GM12878 (cell line): ENCODE measurements at regions not wholly inside any gene's neighbourhood (a gene's known extent, or its start where the extent isn't known, plus 50 kb on each side); places are given as distances from the start of the nearest gene placed in this dataset.

Experiments
- ATAC-seq: fragments of 200-7000 bp; cut with Tn5 transposase; 3 replicates; pipeline ENCODE4 v1.9.1; 2020; ENCODE audit warnings: mild to moderate bottlenecking, moderate library complexity
- BruUV-seq: library from RNA; stranded (reverse); fragments of 400-500 nt; replicated peaks from 2 replicates; lab custom pipeline; 2021; lab: Mats Ljungman, UMichigan
- CTCF ChIA-PET: fragments of 300-600 bp; sonication (Branson Sonifier 250); formaldehyde crosslinking; extraction: SDS; loops from one replicate; lab custom pipeline; 2021; ENCODE audit warnings: inconsistent platforms; lab: Yijun Ruan, JAX
- POLR2A ChIA-PET: fragments of 350-600 bp; formaldehyde crosslinking; extraction: SDS; loops from one replicate; lab custom pipeline; 2021; ENCODE audit warnings: inconsistent platforms; lab: Charles Lee
- RAD21 ChIA-PET: fragments of 300-600 bp; sonication (Branson Sonifier 250); formaldehyde crosslinking; loops from one replicate; lab custom pipeline; 2023; ENCODE audit warnings: antibody characterized with exemption; ENCODE audit not compliant: unreplicated experiment; lab: Charles Lee
- SMC1A ChIA-PET: fragments of 300-600 bp; sonication (Branson Sonifier 250); formaldehyde crosslinking; loops from one replicate; lab custom pipeline; 2023; ENCODE audit not compliant: unreplicated experiment, uncharacterized antibody; lab: Charles Lee
- DNase-seq: peaks from one replicate; pipeline ENCODE4 v3.0.0-alpha.2; 2011; ENCODE audit warnings: low read depth, low spot score
- FAIRE-seq: peaks from 3 replicates; lab custom pipeline; 2011; peaks lifted over from hg19 to GRCh38; lab: Jason Lieb, UNC
- H2AFZ ChIP-seq: 2 replicates; pipeline ENCODE4 v1.6.0; 2011; ENCODE audit warnings: low read depth, low read length, control low read depth; ENCODE audit not compliant: control insufficient read depth
- H3K27ac ChIP-seq: 2 replicates; pipeline ENCODE4 v1.5.1; 2011; ENCODE audit warnings: control low read depth; ENCODE audit not compliant: control insufficient read depth, insufficient read depth
- H3K27me3 ChIP-seq, 2 experiments: replicated peaks in 1 of 2; 2 replicates each; pipeline versions ENCODE4 v1.6.0 to v1.6.1; 2011; ENCODE audit warnings: low read length in 1 of 2; ENCODE audit not compliant: control insufficient read depth in 2 of 2, insufficient read depth in 2 of 2
- H3K36me3 ChIP-seq, 2 experiments: 2 replicates each; pipeline ENCODE4 v1.5.1; 2011; ENCODE audit warnings: low read length in 1 of 2; ENCODE audit not compliant: control insufficient read depth in 2 of 2, insufficient read depth in 2 of 2
- H3K4me1 ChIP-seq: 2 replicates; pipeline ENCODE4 v1.6.1; 2011; ENCODE audit warnings: mild to moderate bottlenecking, low read length, moderate library complexity, mixed read lengths; ENCODE audit not compliant: control insufficient read depth, insufficient read depth
- H3K4me2 ChIP-seq: 2 replicates; pipeline ENCODE4 v1.6.0; 2011; ENCODE audit warnings: control low read depth; ENCODE audit not compliant: control insufficient read depth, insufficient read depth
- H3K4me3 ChIP-seq: fragments of 200-600 bp; sonication (generic); 2 replicates; pipeline ENCODE4 v1.5.1; 2016
- H3K79me2 ChIP-seq: 2 replicates; pipeline ENCODE4 v1.6.0; 2011; ENCODE audit warnings: low read length; ENCODE audit not compliant: control insufficient read depth, insufficient read depth
- H3K9ac ChIP-seq: 2 replicates; pipeline ENCODE4 v1.8.0; 2011; ENCODE audit warnings: low read length, control low read depth, mixed read lengths; ENCODE audit not compliant: control insufficient read depth, insufficient read depth
- H3K9me3 ChIP-seq: replicated peaks from 3 replicates; pipeline ENCODE4 v1.5.1; 2011; ENCODE audit warnings: mild to moderate bottlenecking, low read length; ENCODE audit not compliant: control insufficient read depth, insufficient read depth
- H4K20me1 ChIP-seq: 2 replicates; pipeline ENCODE4 v1.6.0; 2011; ENCODE audit not compliant: control insufficient read depth, insufficient read depth
- CREM ChIP-seq: IDR thresholded peaks from 2 replicates; pipeline ENCODE4 v1.6.1; 2014; ENCODE audit warnings: antibody characterized with exemption, low read depth
- CUX1 ChIP-seq: IDR thresholded peaks from 2 replicates; pipeline ENCODE4 v1.6.1; 2012; ENCODE audit warnings: improper control_type of control experiment, low read depth, low read length; ENCODE audit not compliant: insufficient replicate concordance
- EP300 ChIP-seq, 2 experiments: fragments of 150-350 bp in 1 of 2; IDR thresholded peaks; 2 replicates each; pipeline ENCODE4 v1.6.1; 2011 to 2012; ENCODE audit warnings: low read depth in 2 of 2, low read length in 2 of 2, borderline replicate concordance in 1 of 2, improper control_type of control experiment in 1 of 2, inconsistent platforms in 1 of 2; ENCODE audit not compliant: control insufficient read depth in 1 of 2
- IKZF2 ChIP-seq, 2 experiments: fragments of 450-650 bp; IDR thresholded peaks; 2 replicates each; pipeline ENCODE4 v1.6.1; 2017; ENCODE audit warnings: mild to moderate bottlenecking in 2 of 2, moderate library complexity in 2 of 2
- JUND ChIP-seq: IDR thresholded peaks from 2 replicates; pipeline ENCODE4 v1.6.1; 2012; ENCODE audit warnings: low read depth, mild to moderate bottlenecking, low read length, improper control_type of control experiment, moderate library complexity
- MEF2A ChIP-seq: IDR thresholded peaks from 2 replicates; pipeline ENCODE4 v1.6.1; 2011; ENCODE audit warnings: low read depth, mild to moderate bottlenecking, low read length, moderate library complexity; ENCODE audit not compliant: insufficient read depth
- MEF2B ChIP-seq: fragments of 450-650 bp; IDR thresholded peaks from 2 replicates; pipeline ENCODE4 v1.6.1; 2018; ENCODE audit warnings: mild to moderate bottlenecking, moderate library complexity; ENCODE audit not compliant: partially characterized antibody, poor library complexity, severe bottlenecking
- MYC ChIP-seq: IDR thresholded peaks from 2 replicates; pipeline ENCODE4 v1.6.1; 2011; ENCODE audit warnings: mild to moderate bottlenecking, low read length, moderate library complexity, inconsistent platforms; ENCODE audit not compliant: insufficient read depth, insufficient replicate concordance, insufficient read length, severe bottlenecking
- PAX5 ChIP-seq: IDR thresholded peaks from 2 replicates; pipeline ENCODE4 v1.6.1; 2011; ENCODE audit warnings: low read depth, low read length, borderline replicate concordance
- RAD51 ChIP-seq: fragments of 450-650 bp; IDR thresholded peaks from 2 replicates; pipeline ENCODE4 v1.6.1; 2016; ENCODE audit warnings: moderate library complexity, mild to moderate bottlenecking, inconsistent platforms
- RBBP5 ChIP-seq: fragments of 200-600 bp; sonication (generic); conservative IDR thresholded peaks from 2 replicates; pipeline ENCODE4 v1.6.1; 2016
- SMARCA5 ChIP-seq: fragments of 450-650 bp; IDR thresholded peaks from 2 replicates; pipeline ENCODE4 v1.6.1; 2017; ENCODE audit warnings: mild to moderate bottlenecking
- SPI1 ChIP-seq: IDR thresholded peaks from 2 replicates; pipeline ENCODE4 v1.6.1; 2011; ENCODE audit warnings: low read depth, mild to moderate bottlenecking, low read length, moderate library complexity, borderline replicate concordance; ENCODE audit not compliant: insufficient read depth
- SRF ChIP-seq, 2 experiments: IDR thresholded peaks; 2 replicates each; pipeline ENCODE4 v1.6.1; 2011; ENCODE audit warnings: low read depth in 2 of 2, low read length in 2 of 2, mild to moderate bottlenecking in 1 of 2, moderate library complexity in 1 of 2
- SUPT20H ChIP-seq: IDR thresholded peaks from 2 replicates; pipeline ENCODE4 v1.6.1; 2011; ENCODE audit warnings: low read depth, mild to moderate bottlenecking, low read length, moderate library complexity, borderline replicate concordance; ENCODE audit not compliant: control insufficient read depth
- TBL1XR1 ChIP-seq: IDR thresholded peaks from 2 replicates; pipeline ENCODE4 v1.6.1; 2012; ENCODE audit warnings: low read depth, low read length, improper control_type of control experiment
- USF1 ChIP-seq: IDR thresholded peaks from 2 replicates; pipeline ENCODE4 v1.6.1; 2011; ENCODE audit warnings: borderline replicate concordance, low read depth, mild to moderate bottlenecking, moderate library complexity, mixed read lengths, low read length; ENCODE audit not compliant: insufficient read depth; ENCODE audit errors: extremely low read length
- ZBED1 ChIP-seq: IDR thresholded peaks from 2 replicates; pipeline ENCODE4 v1.6.1; 2016; ENCODE audit warnings: borderline replicate concordance
- ZZZ3 ChIP-seq: IDR thresholded peaks from 2 replicates; pipeline ENCODE4 v1.6.1; 2011; ENCODE audit warnings: low read depth; ENCODE audit not compliant: control insufficient read depth, insufficient read length
- WGBS: methylation state at CpG from one replicate; pipeline ENCODE4 v1.1.6; 2016; ENCODE audit warnings: low lambda C conversion rate; ENCODE audit not compliant: insufficient replicate concordance, insufficient coverage; ENCODE audit errors: missing lambda C conversion rate; 5-methylcytosine and 5-hydroxymethylcytosine counted together
- in situ Hi-C: fragments of 300-500 bp; cut with MboI; formaldehyde crosslinking; loops from 9 replicates; pipeline ENCODE4 v1.14.3; 2018; ENCODE audit warnings: mixed read lengths
- intact Hi-C: fragments of 100-400 bp; cut with micrococcal nuclease; formaldehyde crosslinking; loops from one replicate; pipeline ENCODE4 v1.14.2; 2022; ENCODE audit not compliant: unreplicated experiment

- TF ChIP-seq SPI1: no peak
- TF ChIP-seq EP300 (IDR thresholded peaks at IDR 0.05; ENCODE audit: borderline replicate concordance in 1 of 2, control insufficient read depth in 1 of 2, low read depth in 2 of 2, low read length in 2 of 2): no peak
- no peak for TF ChIP-seq CUX1
These were observed 205.1 kb upstream of the SGK1 start (continued) for GRCh38 chr6:134523051-134523450.

- Histone ChIP-seq H4K20me1 (no peaks in the 10 kb centered on the region), H3K79me2 (no peaks in the 10 kb centered on the region), H3K27ac (no peak overlapping the region), H3K27me3 (peaks cover 0 to 2% of the 10 kb centered on the region in 2 experiments; a peak in 2 of 4 replicates), H3K4me1 (no peaks in the 10 kb centered on the region), H3K4me2 (no peak overlapping the region), H2AFZ (no peak overlapping the region), H3K4me3 (no peak overlapping the region), H3K9me3 (no peaks in the 10 kb centered on the region), H3K9ac (no peak overlapping the region), H3K36me3 (no peaks in the 10 kb centered on the region)
- in situ Hi-C loops: no loop called here
- SMC1A ChIA-PET: no interaction called here
- FAIRE-seq (no peak), DNase-seq (no peak), ATAC-seq (no peak)
- RAD21 ChIA-PET: no interaction called here
- intact Hi-C loops: loop anchor here (10.0 kb wide), 1 partner anchor 346 kb away; no protein-coding TSS in a partner anchor
- POLR2A ChIA-PET: interaction anchor here (0.6 kb wide), 1 partner anchor 357 kb away, joined by 3 read pairs; no protein-coding TSS in a partner anchor
- CTCF ChIA-PET: no interaction called here
- no TSS peak for BruUV-seq
- 59% methylated on average over 3 of the region's 3 CpGs for WGBS
- TF ChIP-seq SUPT20H: no peak
- no peak for TF ChIP-seq TBL1XR1
- TF ChIP-seq SMARCA5: no peak
- TF ChIP-seq USF1: no peak
- TF ChIP-seq MEF2A: no peak
- no peak for TF ChIP-seq ZBED1
- no peak for TF ChIP-seq MEF2B
- no peak for TF ChIP-seq CREM
- no peak for TF ChIP-seq JUND
- TF ChIP-seq RBBP5: no peak
- TF ChIP-seq PAX5: no peak
- no peak for TF ChIP-seq MYC
- TF ChIP-seq ZZZ3: no peak
- TF ChIP-seq RAD51: no peak
- TF ChIP-seq IKZF2 (IDR thresholded peaks at IDR 0.05): no peak
- TF ChIP-seq SRF (IDR thresholded peaks at IDR 0.05; ENCODE audit: low read depth in 2 of 2, low read length in 2 of 2): no peak
These were observed 203.2 kb upstream of the SGK1 start for GRCh38 chr6:134521116-134521501.
